GM04503 (cell line): ENCODE measurements at regions not wholly inside any gene's neighbourhood (a gene's known extent, or its start where the extent isn't known, plus 50 kb on each side); places are given as distances from the start of the nearest gene placed in this dataset.
"Not testable (repeated sequence)": the region's sequence is repeated elsewhere in the genome, so short reads cannot be mapped to it uniquely, and the experiment has no call there.

Experiments
- DNase-seq: peaks from one replicate; pipeline ENCODE4 v3.0.0-alpha.2; 2012; ENCODE audit warnings: low read depth

- DNase-seq, result no peak
These were observed 60.2 kb downstream of the THNSL1 start for GRCh38 chr10:25076506-25077177.

GRCh38 chr10:25078658-25079431, 62.4 kb downstream of the THNSL1 start:
- no peak for DNase-seq

- DNase-seq, result peak; percentile 37
These were observed 64.6 kb downstream of the THNSL1 start for GRCh38 chr10:25080880-25081581.

GRCh38 chr10:25082276-25083204, 66.1 kb downstream of the THNSL1 start:
- no peak for DNase-seq

- no peak for DNase-seq
These were observed 67.2 kb downstream of the THNSL1 start for GRCh38 chr10:25083546-25084111.

GRCh38 chr10:25084447-25084846, 68.0 kb downstream of the THNSL1 start:
- no peak for DNase-seq

- DNase-seq, result no peak
These were observed 78.2 kb downstream of the THNSL1 start for GRCh38 chr10:25094590-25094989.

GRCh38 chr10:25097669-25098411, 77.0 kb upstream of the GPR158 start:
- no peak for DNase-seq

- DNase-seq, result no peak
These were observed 74.7 kb upstream of the GPR158 start for GRCh38 chr10:25100141-25100540.

- DNase-seq, result no peak
These were observed 73.2 kb upstream of the GPR158 start for GRCh38 chr10:25101461-25102146.

- no peak for DNase-seq
These were observed 72.5 kb upstream of the GPR158 start for GRCh38 chr10:25102147-25102822.

- no peak for DNase-seq
These were observed 71.1 kb upstream of the GPR158 start for GRCh38 chr10:25103703-25104102.

- DNase-seq, result no peak
These were observed 70.4 kb upstream of the GPR158 start for GRCh38 chr10:25104441-25104840.

- no peak for DNase-seq
These were observed 69.5 kb upstream of the GPR158 start for GRCh38 chr10:25105262-25105661.

- no peak for DNase-seq
These were observed 69.0 kb upstream of the GPR158 start for GRCh38 chr10:25105743-25106260.

GRCh38 chr10:25107756-25108155, 67.0 kb upstream of the GPR158 start:
- no peak for DNase-seq

GRCh38 chr10:25109896-25110295, 64.9 kb upstream of the GPR158 start:
- DNase-seq, result not testable (repeated sequence)

- DNase-seq, result no peak
These were observed 62.8 kb upstream of the GPR158 start for GRCh38 chr10:25112016-25112415.
